HG02981 (cell line): ENCODE measurements at regions not wholly inside any gene's neighbourhood (a gene's known extent, or its start where the extent isn't known, plus 50 kb on each side); places are given as distances from the start of the nearest gene placed in this dataset.
A peak's percentile ranks its signal among the peaks of the same experiment; 100 is the strongest.

ENCODE experiments used
- ATAC-seq: cut with Tn5 transposase; IDR thresholded peaks from one replicate; pipeline ENCODE4 v1.9.1; 2021; ENCODE audit warnings: mild to moderate bottlenecking, moderate library complexity; ENCODE audit not compliant: unreplicated experiment

- no peak for ATAC-seq
Measured at GRCh38 chr5:128667152-128667551, 129.1 kb upstream of the FBN2 start.

- no peak for ATAC-seq
Measured at GRCh38 chr5:128667751-128668150, 129.7 kb upstream of the FBN2 start.

DNA sequence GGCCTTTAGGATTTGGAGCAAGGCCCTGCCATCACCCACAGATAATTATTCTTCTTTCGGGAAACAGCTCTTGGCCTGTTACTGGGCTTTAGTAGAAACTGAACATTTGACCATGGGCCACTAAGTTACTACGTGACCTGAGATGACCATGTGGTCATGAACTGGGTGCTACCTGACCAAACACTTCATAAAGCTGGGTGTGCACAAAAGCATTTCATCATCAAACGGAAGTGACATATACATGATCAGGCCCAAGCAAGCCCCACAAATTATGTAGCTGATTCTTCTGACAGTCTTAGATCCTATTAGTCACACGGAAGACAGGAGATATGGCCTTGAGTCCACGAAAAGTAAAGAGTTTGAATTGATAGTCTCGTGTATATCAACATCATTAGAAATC lies 130.9 kb upstream of the FBN2 start:
- ATAC-seq, result no peak

DNA sequence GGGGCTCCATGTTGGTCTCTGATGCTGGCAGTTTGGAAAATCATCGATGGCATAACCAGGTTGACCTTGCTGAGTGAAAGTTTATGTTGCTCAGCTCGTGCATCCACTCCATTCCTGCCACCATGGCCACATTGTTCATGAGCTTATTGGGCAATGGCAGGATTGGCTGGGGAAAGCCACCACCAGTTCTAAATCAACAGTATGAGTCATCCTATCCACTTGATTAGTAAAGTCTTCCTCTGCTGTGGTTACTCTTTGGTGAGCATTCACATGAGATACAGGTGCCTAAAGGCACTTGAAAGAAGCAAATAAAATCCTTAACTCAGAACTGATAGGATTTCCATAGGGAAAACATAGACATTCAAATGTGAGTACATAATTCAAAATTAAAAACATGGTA lies 131.8 kb upstream of the FBN2 start:
- ATAC-seq, result no peak

DNA sequence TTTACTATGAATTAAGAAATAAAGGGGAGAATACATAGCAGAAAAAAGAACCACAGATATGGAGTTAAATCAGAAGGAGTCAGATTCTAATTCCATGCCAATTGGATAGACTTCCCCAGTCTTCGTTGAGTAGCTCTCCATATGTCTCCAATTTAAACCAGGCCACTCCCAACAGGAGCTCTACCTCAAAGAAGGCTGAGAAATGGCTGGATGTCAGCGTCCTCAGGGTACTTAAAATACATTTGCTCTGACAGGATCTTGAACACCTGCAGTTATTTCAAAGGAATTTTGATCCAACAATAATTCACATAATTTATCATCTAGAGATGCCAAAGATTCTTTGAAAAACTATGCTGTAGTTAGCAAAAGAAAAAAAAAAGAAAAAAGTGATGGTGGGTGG lies 133.9 kb upstream of the FBN2 start:
- ATAC-seq, result no peak

GRCh38 chr5:128673000-128673399 lies 135.0 kb upstream of the FBN2 start:
- no peak for ATAC-seq

DNA sequence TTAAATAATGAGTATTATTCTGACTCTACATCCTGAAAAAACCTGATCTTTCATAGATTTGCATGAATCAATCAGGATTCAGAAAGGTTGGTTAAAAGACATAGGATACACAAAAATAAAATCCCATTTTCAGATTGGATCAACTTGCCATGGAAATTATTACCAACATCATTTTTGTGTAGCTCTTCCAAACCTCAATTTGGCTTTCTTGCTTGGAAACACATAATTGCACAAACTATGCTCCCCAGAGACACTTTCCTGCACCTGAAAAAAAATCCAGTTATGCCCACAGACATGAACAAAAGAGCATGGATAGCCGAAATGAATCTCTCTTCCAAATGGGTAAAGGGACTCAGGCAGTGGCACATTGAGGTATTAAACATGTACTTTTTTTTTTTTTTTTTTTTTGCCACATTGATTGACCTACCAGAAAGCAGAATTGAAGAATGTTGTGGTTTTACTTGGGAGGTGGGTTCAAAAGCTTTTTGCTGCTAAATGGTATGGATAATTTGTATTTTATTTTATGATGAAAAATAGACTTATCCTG lies 135.4 kb upstream of the FBN2 start:
- ATAC-seq, result no peak

GRCh38 chr5:128673970-128674369 lies 135.9 kb upstream of the FBN2 start:
- no peak for ATAC-seq

DNA sequence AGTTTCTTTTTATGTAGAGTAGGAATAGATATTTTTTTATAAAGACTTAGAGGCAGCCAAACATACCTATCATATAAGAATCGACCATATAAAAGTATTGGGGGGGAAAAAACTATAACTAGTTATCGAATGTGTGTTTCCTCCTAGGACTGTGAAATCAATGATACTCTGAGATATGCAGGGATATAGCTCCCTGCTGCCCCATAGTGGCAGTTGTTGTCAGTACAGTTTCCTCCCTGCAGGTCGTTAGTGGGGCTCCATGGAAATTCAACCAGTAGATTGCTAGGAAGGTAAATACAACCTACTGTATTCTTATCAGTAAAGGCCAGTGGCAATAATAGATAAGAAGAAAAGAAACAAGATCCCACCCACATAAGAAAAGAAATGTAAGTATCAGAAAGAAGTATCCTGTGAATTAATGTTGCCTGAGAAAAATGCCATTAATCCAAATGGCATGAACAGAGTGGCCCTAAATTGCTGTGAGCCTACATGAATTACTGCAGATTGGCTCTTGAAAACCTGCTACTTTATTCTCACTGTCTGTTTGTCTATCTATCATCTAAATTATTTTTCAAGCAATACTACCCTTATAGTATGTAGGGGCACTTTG lies 136.9 kb upstream of the FBN2 start:
- ATAC-seq, result peak; percentile 97

DNA sequence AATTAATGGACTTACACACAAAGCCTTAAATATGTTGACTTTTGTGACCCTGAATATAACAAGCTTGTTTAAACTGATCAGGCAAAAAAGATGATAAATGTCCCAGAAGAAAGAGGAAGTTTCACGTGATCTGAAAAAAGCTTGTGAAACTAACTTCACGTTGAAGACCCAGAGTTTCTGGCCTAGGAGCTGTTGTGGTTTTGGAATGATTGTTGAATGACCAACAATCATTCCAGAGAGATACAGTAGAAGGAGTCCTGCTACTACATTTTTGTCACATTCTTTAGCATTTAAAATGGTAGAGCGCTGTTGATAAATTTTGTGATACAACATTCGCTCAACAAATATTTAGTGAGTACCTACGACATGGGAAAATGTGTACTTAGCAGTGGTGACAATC lies 143.1 kb upstream of the FBN2 start:
- no peak for ATAC-seq

- ATAC-seq, result no peak
Measured at GRCh38 chr5:128681764-128682592, 143.9 kb upstream of the FBN2 start.

GRCh38 chr5:128682669-128683068 lies 144.6 kb upstream of the FBN2 start:
- ATAC-seq, result no peak

GRCh38 chr5:128684961-128685360 lies 146.9 kb upstream of the FBN2 start:
- no peak for ATAC-seq

DNA sequence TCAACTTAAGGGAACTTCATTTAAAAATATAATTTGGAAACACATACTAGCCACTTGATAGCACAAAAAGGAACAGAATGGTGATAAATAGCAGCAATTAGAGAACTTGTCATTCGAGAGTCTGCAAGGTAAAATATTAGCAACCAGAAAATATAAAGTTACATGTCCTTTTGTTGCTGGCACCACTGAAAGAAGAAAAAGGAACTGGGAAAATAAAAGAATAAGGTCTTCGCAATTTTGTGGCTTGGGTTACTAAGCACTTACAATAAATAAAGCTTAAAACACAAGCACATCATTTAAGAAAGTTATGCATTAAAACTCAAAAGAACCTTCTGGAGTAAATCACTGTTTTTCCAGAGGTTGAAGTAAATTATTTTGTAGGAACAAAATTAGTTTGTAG lies 149.9 kb upstream of the FBN2 start:
- no peak for ATAC-seq

GRCh38 chr5:128693764-128694163 lies 155.7 kb upstream of the FBN2 start:
- ATAC-seq, result no peak

- no peak for ATAC-seq
Measured at GRCh38 chr5:128695791-128696530, 157.9 kb upstream of the FBN2 start.

- ATAC-seq, result no peak
Measured at GRCh38 chr5:128701301-128701700, 163.3 kb upstream of the FBN2 start.

GRCh38 chr5:128703322-128703721 lies 165.3 kb upstream of the FBN2 start:
- no peak for ATAC-seq

DNA sequence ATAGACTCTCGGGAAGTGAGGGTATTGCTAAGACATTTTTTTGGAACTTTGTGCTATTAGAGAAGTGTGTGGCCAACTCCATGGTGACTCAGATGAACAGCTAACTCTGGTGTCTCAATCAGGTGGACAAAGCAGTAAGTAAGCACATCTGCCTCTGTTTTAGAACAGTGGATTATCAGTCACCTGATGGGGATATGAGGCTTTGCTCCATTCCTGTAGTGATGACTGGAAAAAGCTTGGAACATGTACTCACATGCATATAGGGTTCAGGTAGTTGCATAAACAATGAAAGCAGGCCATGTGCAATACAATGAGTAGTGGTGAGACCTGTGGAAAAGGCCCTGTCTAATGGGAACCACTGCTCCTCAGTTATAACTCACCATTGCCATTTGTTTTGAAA lies 168.2 kb upstream of the FBN2 start:
- no peak for ATAC-seq

DNA sequence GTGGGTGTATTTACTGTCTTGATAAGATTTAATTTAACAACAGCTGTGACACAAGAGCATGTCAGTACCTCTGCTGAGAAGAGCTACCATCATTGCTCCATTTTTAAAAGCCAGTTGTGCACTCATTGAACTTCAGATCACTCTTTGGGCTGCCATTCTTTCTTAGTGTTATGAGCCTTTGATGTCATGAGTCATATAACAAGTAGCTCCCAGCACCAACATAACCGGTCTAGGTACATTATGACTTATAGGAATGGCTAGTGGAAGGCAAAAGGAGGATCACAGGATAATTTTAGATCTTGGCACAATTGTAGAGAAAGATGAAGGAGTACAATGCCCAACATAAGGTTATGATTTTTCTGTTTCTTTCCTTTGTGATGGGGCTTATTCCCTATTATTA lies 170.8 kb upstream of the FBN2 start:
- ATAC-seq, result no peak

DNA sequence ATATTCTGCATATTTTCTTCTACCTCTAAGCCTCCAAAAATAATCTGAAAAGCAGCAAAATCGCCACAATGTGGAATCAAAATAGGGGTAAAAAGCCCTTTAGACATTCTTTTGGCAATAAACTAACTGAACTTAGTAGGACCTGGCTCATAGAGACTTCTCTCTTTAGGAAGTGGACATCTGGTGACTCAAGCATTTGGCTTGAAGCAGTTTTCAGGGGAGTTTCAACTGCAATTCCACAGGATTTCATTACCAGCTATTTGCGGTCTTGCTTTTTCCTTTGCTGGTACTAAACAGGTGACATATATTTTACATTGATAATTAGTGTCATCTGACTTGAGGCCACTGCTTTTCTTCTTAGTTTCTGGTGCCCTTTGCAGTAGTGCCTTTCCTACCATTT lies 173.2 kb upstream of the FBN2 start:
- no peak for ATAC-seq

DNA sequence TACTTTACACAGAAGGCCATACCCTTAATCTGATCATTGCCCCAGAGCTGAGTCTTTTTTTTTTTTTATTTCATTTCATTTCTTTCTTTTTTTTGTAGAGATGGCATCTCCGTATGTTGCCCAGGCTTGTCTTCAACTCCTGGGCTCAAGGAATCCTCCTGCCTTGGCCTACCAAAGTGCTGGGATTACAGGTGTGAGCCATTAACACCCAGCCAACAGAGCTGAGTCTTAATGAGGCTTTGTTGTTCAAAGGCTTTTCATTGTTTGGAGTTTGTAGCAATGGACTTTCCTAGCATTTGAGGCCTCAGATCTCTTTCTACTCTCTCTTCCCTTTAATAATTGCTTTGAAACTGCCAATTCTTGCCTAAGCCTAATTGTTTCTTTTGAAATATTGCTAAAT lies 176.5 kb upstream of the FBN2 start:
- no peak for ATAC-seq
